ENCODE measurements at regions not wholly inside any gene's neighbourhood (a gene's known extent, or its start where the extent isn't known, plus 50 kb on each side); places are given as distances from the start of the nearest gene placed in this dataset.

GRCh38 chr2:62284471-62284870 lies 88.6 kb downstream of the B3GNT2 start:
- DNase-seq = no peak
- Histone ChIP-seq H3K79me1 (ENCODE audit: low read length) (no peaks in the 10 kb centered on the region), H2BK15ac (replicated peaks; ENCODE audit: low read depth) (no peak overlapping the region), H2BK120ac (ENCODE audit: low read depth, low read length) (no peak overlapping the region), H3K4me3 (ENCODE audit: low read length) (no peak overlapping the region), H2AK5ac (ENCODE audit: low read length) (no peak overlapping the region), H3K4me2 (ENCODE audit: low read length) (no peak overlapping the region), H3K18ac (ENCODE audit: low read length) (no peak overlapping the region), H3K36me3 (ENCODE audit: control insufficient read depth, insufficient read depth, low read length) (no peaks in the 10 kb centered on the region), H3K23ac (ENCODE audit: low read length) (no peak overlapping the region), H2BK5ac (ENCODE audit: low read length) (no peak overlapping the region), H3K4me1 (ENCODE audit: control insufficient read depth, low read depth, low read length) (no peaks in the 10 kb centered on the region), H3K56ac (ENCODE audit: low read length) (no peak overlapping the region), H3K27ac (ENCODE audit: low read depth, low read length) (no peak overlapping the region), H3K79me2 (ENCODE audit: control insufficient read depth, insufficient read depth, low read length) (no peaks in the 10 kb centered on the region), H4K8ac (ENCODE audit: low read depth, low read length) (no peak overlapping the region), H4K5ac (ENCODE audit: low read length) (no peak overlapping the region), H3K27me3 (ENCODE audit: insufficient read depth, low read length, poor library complexity) (no peaks in the 10 kb centered on the region), H3K9ac (ENCODE audit: low read length) (no peak overlapping the region), H3K4ac (ENCODE audit: low read depth, low read length) (no peak overlapping the region)
- no CpG with 5 or more reads among the region's 2 CpGs for WGBS (ENCODE audit: extremely low coverage, insufficient coverage, low lambda C conversion rate)

DNA sequence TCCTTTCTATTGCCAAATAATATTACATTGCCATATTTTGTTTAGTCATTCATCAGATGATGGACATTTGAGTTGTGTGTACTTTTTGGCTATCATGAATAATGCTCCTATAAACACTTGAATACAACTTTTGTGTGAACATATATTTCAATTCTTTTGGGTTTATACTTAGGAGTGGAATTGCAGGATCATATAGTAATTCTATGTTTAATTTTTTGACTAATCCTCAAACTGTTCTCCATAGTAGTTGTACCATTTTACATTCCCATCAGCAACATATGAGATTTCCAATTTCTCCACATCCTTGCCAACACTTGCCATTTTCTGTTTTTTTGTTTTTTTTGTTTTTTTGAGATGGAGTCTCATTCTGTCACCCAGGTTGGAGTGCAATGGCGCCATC lies 87.2 kb downstream of the B3GNT2 start:
- no peak overlapping the region for H3K4ac ChIP-seq (ENCODE audit: low read depth, low read length)
- no peak overlapping the region for H3K23ac ChIP-seq (ENCODE audit: low read length)
- H3K36me3 ChIP-seq (ENCODE audit: control insufficient read depth, insufficient read depth, low read length) = no peaks in the 10 kb centered on the region
- H3K27me3 ChIP-seq (ENCODE audit: insufficient read depth, low read length, poor library complexity) = no peaks in the 10 kb centered on the region
- no peak overlapping the region for H3K4me2 ChIP-seq (ENCODE audit: low read length)
- H3K27ac ChIP-seq (ENCODE audit: low read depth, low read length) = no peak overlapping the region
- no peak overlapping the region for H3K9ac ChIP-seq (ENCODE audit: low read length)
- no peak overlapping the region for H3K56ac ChIP-seq (ENCODE audit: low read length)
- H2BK15ac ChIP-seq (replicated peaks; ENCODE audit: low read depth) = no peak overlapping the region
- no peak overlapping the region for H2BK5ac ChIP-seq (ENCODE audit: low read length)
- no peak overlapping the region for H2BK120ac ChIP-seq (ENCODE audit: low read depth, low read length)
- no peaks in the 10 kb centered on the region for H3K79me1 ChIP-seq (ENCODE audit: low read length)
- no peak overlapping the region for H3K18ac ChIP-seq (ENCODE audit: low read length)
- no peak for DNase-seq
- H3K4me3 ChIP-seq (ENCODE audit: low read length) = no peak overlapping the region
- H4K5ac ChIP-seq (ENCODE audit: low read length) = no peak overlapping the region
- no peak overlapping the region for H2AK5ac ChIP-seq (ENCODE audit: low read length)
- no peak overlapping the region for H4K8ac ChIP-seq (ENCODE audit: low read depth, low read length)
- no peaks in the 10 kb centered on the region for H3K4me1 ChIP-seq (ENCODE audit: control insufficient read depth, low read depth, low read length)
- WGBS (ENCODE audit: extremely low coverage, insufficient coverage, low lambda C conversion rate) = no CpG with 5 or more reads among the region's 1 CpG
- H3K79me2 ChIP-seq (ENCODE audit: control insufficient read depth, insufficient read depth, low read length) = no peaks in the 10 kb centered on the region

- Histone ChIP-seq H3K4me1 (ENCODE audit: control insufficient read depth, low read depth, low read length) (no peaks in the 10 kb centered on the region), H3K4me3 (ENCODE audit: low read length) (no peak overlapping the region), H3K23ac (ENCODE audit: low read length) (no peak overlapping the region), H3K79me1 (ENCODE audit: low read length) (no peaks in the 10 kb centered on the region), H3K27me3 (ENCODE audit: insufficient read depth, low read length, poor library complexity) (no peaks in the 10 kb centered on the region), H4K8ac (ENCODE audit: low read depth, low read length) (no peak overlapping the region), H3K4ac (ENCODE audit: low read depth, low read length) (no peak overlapping the region), H2AK5ac (ENCODE audit: low read length) (no peak overlapping the region), H3K79me2 (ENCODE audit: control insufficient read depth, insufficient read depth, low read length) (no peaks in the 10 kb centered on the region), H3K36me3 (ENCODE audit: control insufficient read depth, insufficient read depth, low read length) (no peaks in the 10 kb centered on the region), H4K5ac (ENCODE audit: low read length) (no peak overlapping the region), H3K56ac (ENCODE audit: low read length) (no peak overlapping the region), H3K18ac (ENCODE audit: low read length) (no peak overlapping the region), H2BK5ac (ENCODE audit: low read length) (no peak overlapping the region), H3K9ac (ENCODE audit: low read length) (no peak overlapping the region), H3K4me2 (ENCODE audit: low read length) (no peak overlapping the region), H3K27ac (ENCODE audit: low read depth, low read length) (no peak overlapping the region), H2BK15ac (replicated peaks; ENCODE audit: low read depth) (no peak overlapping the region), H2BK120ac (ENCODE audit: low read depth, low read length) (no peak overlapping the region)
- no peak for DNase-seq
- no CpG with 5 or more reads among the region's 1 CpG for WGBS (ENCODE audit: extremely low coverage, insufficient coverage, low lambda C conversion rate)
Measured at GRCh38 chr2:62281663-62282062, 85.7 kb downstream of the B3GNT2 start.

- H4K8ac ChIP-seq (ENCODE audit: low read depth, low read length) = no peak overlapping the region
- H2BK120ac ChIP-seq (ENCODE audit: low read depth, low read length) = no peak overlapping the region
- H2AK5ac ChIP-seq (ENCODE audit: low read length) = no peak overlapping the region
- peak; percentile 37 for DNase-seq
- no peak overlapping the region for H3K9ac ChIP-seq (ENCODE audit: low read length)
- H3K18ac ChIP-seq (ENCODE audit: low read length) = no peak overlapping the region
- no peaks in the 10 kb centered on the region for H3K79me1 ChIP-seq (ENCODE audit: low read length)
- H3K4me1 ChIP-seq (ENCODE audit: control insufficient read depth, low read depth, low read length) = no peaks in the 10 kb centered on the region
- WGBS (ENCODE audit: extremely low coverage, insufficient coverage, low lambda C conversion rate) = no CpG with 5 or more reads among the region's 1 CpG
- no peak overlapping the region for H3K4ac ChIP-seq (ENCODE audit: low read depth, low read length)
- H2BK5ac ChIP-seq (ENCODE audit: low read length) = no peak overlapping the region
- H3K4me3 ChIP-seq (ENCODE audit: low read length) = no peak overlapping the region
- H3K27me3 ChIP-seq (ENCODE audit: insufficient read depth, low read length, poor library complexity) = no peaks in the 10 kb centered on the region
- no peaks in the 10 kb centered on the region for H3K36me3 ChIP-seq (ENCODE audit: control insufficient read depth, insufficient read depth, low read length)
- H3K56ac ChIP-seq (ENCODE audit: low read length) = no peak overlapping the region
- no peak overlapping the region for H3K4me2 ChIP-seq (ENCODE audit: low read length)
- H4K5ac ChIP-seq (ENCODE audit: low read length) = no peak overlapping the region
- H3K79me2 ChIP-seq (ENCODE audit: control insufficient read depth, insufficient read depth, low read length) = no peaks in the 10 kb centered on the region
- no peak overlapping the region for H3K27ac ChIP-seq (ENCODE audit: low read depth, low read length)
- no peak overlapping the region for H3K23ac ChIP-seq (ENCODE audit: low read length)
- no peak overlapping the region for H2BK15ac ChIP-seq (replicated peaks; ENCODE audit: low read depth)
Measured at GRCh38 chr2:62277688-62278087, 81.8 kb downstream of the B3GNT2 start.
